SK-N-SH (cell line): ENCODE measurements at regions not wholly inside any gene's neighbourhood (a gene's known extent, or its start where the extent isn't known, plus 50 kb on each side); places are given as distances from the start of the nearest gene placed in this dataset.

ENCODE experiments used
- CTCF ChIA-PET: fragments of 300-600, 350-600 bp; formaldehyde crosslinking; extraction: SDS; loops from one replicate; lab custom pipeline; 2021; lab: Yijun Ruan, JAX
- POLR2A ChIA-PET: fragments of 350-600 bp; sonication (Branson Sonifier 250); formaldehyde crosslinking; extraction: SDS; loops from one replicate; lab custom pipeline; 2020; ENCODE audit warnings: antibody characterized with exemption, inconsistent platforms; lab: Yijun Ruan, JAX
- DNase-seq: peaks from one replicate; pipeline ENCODE4 v3.0.0; 2012
- H2AFZ ChIP-seq: fragments of 200-600 bp; sonication (generic); 2 replicates; pipeline ENCODE4 v1.8.1; 2016; ENCODE audit warnings: antibody characterized with exemption, mild to moderate bottlenecking, low read depth
- H3F3A ChIP-seq: fragments of 200-600 bp; sonication (generic); replicated peaks from 2 replicates; pipeline ENCODE3; 2016; ENCODE audit warnings: antibody characterized with exemption, mild to moderate bottlenecking; ENCODE audit not compliant: insufficient read depth
- H3K27ac ChIP-seq, 2 experiments: fragments of 200-500 bp in 1 of 2; fragments of 200-600 bp in 1 of 2; sonication (Bioruptor generic) in 1 of 2; sonication (generic), shearing (Covaris generic) in 1 of 2; 2 replicates each; pipeline versions ENCODE4 v1.5.1 to v1.6.1; 2014 to 2016; ENCODE audit warnings: low read depth in 2 of 2, inconsistent platforms in 1 of 2, low read length in 1 of 2, mild to moderate bottlenecking in 1 of 2, mixed read lengths in 1 of 2
- H3K27me3 ChIP-seq: fragments of 200-600 bp; sonication (generic), shearing (Covaris generic); 2 replicates; pipeline ENCODE4 v1.6.1; 2016; ENCODE audit warnings: mixed run types; ENCODE audit not compliant: insufficient read depth
- H3K36me3 ChIP-seq, 2 experiments: fragments of 200-500 bp in 1 of 2; fragments of 200-600 bp in 1 of 2; sonication (Bioruptor generic) in 1 of 2; sonication (generic) in 1 of 2; replicated peaks in 1 of 2; 2 replicates each; pipeline versions ENCODE3 to v1.5.1; 2014 to 2016; ENCODE audit warnings: low read length in 1 of 2, mild to moderate bottlenecking in 1 of 2; ENCODE audit not compliant: insufficient read depth in 2 of 2, control insufficient read depth in 1 of 2
- H3K4me1 ChIP-seq, 2 experiments: fragments of 200-500 bp in 1 of 2; fragments of 200-600 bp in 1 of 2; sonication (Bioruptor generic) in 1 of 2; sonication (generic), shearing (Covaris generic) in 1 of 2; 2 replicates each; pipeline versions ENCODE4 v1.5.1 to v1.6.1; 2014 to 2016; ENCODE audit warnings: low read depth in 1 of 2, low read length in 1 of 2, mixed run types in 1 of 2; ENCODE audit not compliant: insufficient read depth in 2 of 2, control insufficient read depth in 1 of 2
- H3K4me2 ChIP-seq: fragments of 200-600 bp; sonication (generic), shearing (Covaris generic); 2 replicates; pipeline ENCODE4 v1.6.1; 2017; ENCODE audit warnings: mixed run types
- H3K4me3 ChIP-seq, 2 experiments: fragments of 200-500 bp in 1 of 2; fragments of 200-600 bp in 1 of 2; sonication (Bioruptor generic) in 1 of 2; sonication (generic), shearing (Covaris generic) in 1 of 2; 2 replicates each; pipeline versions ENCODE4 v1.5.1 to v1.8.1; 2014 to 2016; ENCODE audit warnings: low read depth in 2 of 2, inconsistent platforms in 1 of 2, low read length in 1 of 2, mild to moderate bottlenecking in 1 of 2, mixed read lengths in 1 of 2, moderate library complexity in 1 of 2
- H3K79me2 ChIP-seq: fragments of 200-600 bp; sonication (generic); 2 replicates; pipeline ENCODE4 v1.8.1; 2017; ENCODE audit warnings: mild to moderate bottlenecking; ENCODE audit not compliant: insufficient read depth
- H3K9ac ChIP-seq: fragments of 200-600 bp; sonication (generic); 2 replicates; pipeline ENCODE4 v1.6.1; 2017; ENCODE audit warnings: mixed run types
- H3K9me2 ChIP-seq: fragments of 200-600 bp; sonication (generic); 2 replicates; pipeline ENCODE4 v1.6.1; 2017; ENCODE audit warnings: mixed run types
- H3K9me3 ChIP-seq: fragments of 200-600 bp; sonication (generic); 2 replicates; pipeline ENCODE4 v1.6.1; 2017; ENCODE audit warnings: mixed run types, mild to moderate bottlenecking, moderate library complexity
- H4K20me1 ChIP-seq: fragments of 200-600 bp; sonication (generic); 2 replicates; pipeline ENCODE4 v1.6.1; 2017; ENCODE audit warnings: mild to moderate bottlenecking, mixed run types; ENCODE audit not compliant: insufficient read depth
- CHD2 ChIP-seq: fragments of 150-350 bp; IDR thresholded peaks from 2 replicates; pipeline ENCODE4 v1.6.1; 2018; ENCODE audit warnings: low read length; ENCODE audit not compliant: partially characterized antibody
- ELF1 ChIP-seq: IDR thresholded peaks from 2 replicates; pipeline ENCODE4 v1.4.0; 2012
- EP300 ChIP-seq, 2 experiments: IDR thresholded peaks; 2 replicates each; pipeline versions ENCODE4 v1.4.0 to v1.6.1; 2012; ENCODE audit warnings: borderline replicate concordance in 1 of 2, low read depth in 1 of 2, low read length in 1 of 2
- FOSL2 ChIP-seq: IDR thresholded peaks from 2 replicates; pipeline ENCODE4 v1.4.0; 2012; ENCODE audit warnings: low read depth, mild to moderate bottlenecking, moderate library complexity, borderline replicate concordance
- FOXJ3 ChIP-seq: sonication (generic); formaldehyde crosslinking; IDR thresholded peaks from 2 replicates; pipeline ENCODE4 v1.5.1; 2020; ENCODE audit warnings: mild to moderate bottlenecking, missing genetic modification reagents
- FOXM1 ChIP-seq: IDR thresholded peaks from 2 replicates; pipeline ENCODE4 v1.4.0; 2012; ENCODE audit warnings: low read depth, mild to moderate bottlenecking
- GATA2 ChIP-seq: sonication (generic); formaldehyde crosslinking; IDR thresholded peaks from 2 replicates; pipeline ENCODE4 v1.5.0; 2020; ENCODE audit warnings: mild to moderate bottlenecking, missing genetic modification reagents
- MEF2A ChIP-seq: IDR thresholded peaks from 2 replicates; pipeline ENCODE4 v1.4.0; 2012; ENCODE audit warnings: low read depth, borderline replicate concordance
- NRF1 ChIP-seq: IDR thresholded peaks from 2 replicates; pipeline ENCODE4 v1.6.1; 2012; ENCODE audit warnings: low read depth, mild to moderate bottlenecking, low read length
- RCOR1 ChIP-seq: fragments of 150-350 bp; IDR thresholded peaks from 2 replicates; pipeline ENCODE4 v1.6.1; 2017; ENCODE audit warnings: antibody characterized with exemption, low read length
- RFX5 ChIP-seq: IDR thresholded peaks from 2 replicates; pipeline ENCODE4 v1.6.1; 2012; ENCODE audit warnings: mild to moderate bottlenecking, improper control_type of control experiment, low read length
- TAF1 ChIP-seq: IDR thresholded peaks from 2 replicates; pipeline ENCODE4 v1.6.1; 2012; ENCODE audit warnings: low read depth, mild to moderate bottlenecking, low read length, moderate library complexity, borderline replicate concordance
- WGBS: methylation state at CpG from one replicate; pipeline ENCODE4 v1.1.6; 2017; ENCODE audit warnings: low lambda C conversion rate; 5-methylcytosine and 5-hydroxymethylcytosine counted together
- TF ChIP-seq, protein P1 (sequence below): fragments of 150-350 bp; IDR thresholded peaks from 2 replicates; pipeline ENCODE4 v1.6.1; 2017; ENCODE audit warnings: antibody characterized with exemption, low read length, low read depth, borderline replicate concordance
- TF ChIP-seq, protein P2 (sequence below): fragments of 200-600 bp; sonication (generic); IDR thresholded peaks from 2 replicates; pipeline ENCODE4 v1.6.1; 2017; ENCODE audit warnings: antibody characterized with exemption, mild to moderate bottlenecking, moderate library complexity

DNA sequence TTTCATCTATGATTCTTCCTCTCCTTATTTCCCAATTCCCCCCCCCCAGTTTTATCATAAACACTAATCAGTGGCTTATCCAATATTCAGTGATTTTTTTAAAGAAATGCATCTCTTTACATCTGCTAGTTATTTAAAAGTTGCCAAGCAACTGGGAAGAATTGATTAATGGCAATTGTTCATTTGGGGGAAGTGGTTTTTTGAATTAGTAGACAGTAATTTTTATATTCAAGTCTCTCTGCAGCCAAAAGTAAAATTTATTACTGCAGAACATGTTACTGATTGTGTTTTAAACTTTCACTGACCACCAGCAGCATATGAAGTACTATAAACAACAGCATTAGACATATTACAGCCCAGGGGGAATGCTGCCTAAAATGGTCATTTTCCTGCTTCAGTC, 308.8 kb upstream of the NREP start:
- Histone ChIP-seq H3K4me2 (no peak overlapping the region), H3K79me2 (no peaks in the 10 kb centered on the region), H3K27me3 (no peaks in the 10 kb centered on the region), H3K4me1 (peaks cover 0 to 32% of the 10 kb centered on the region in 2 experiments; a peak in 2 of 4 replicates), H3K9me2 (no peaks in the 10 kb centered on the region), H3F3A (no peaks in the 10 kb centered on the region), H3K36me3 (no peaks in the 10 kb centered on the region), H4K20me1 (no peaks in the 10 kb centered on the region), H3K27ac (peak overlapping the region in 1 of 2 experiments; percentile 90; a peak in 2 of 4 replicates), H2AFZ (no peak overlapping the region), H3K9ac (no peak overlapping the region), H3K9me3 (no peaks in the 10 kb centered on the region), H3K4me3 (no peak overlapping the region)
- CTCF ChIA-PET = no interaction called here
- TF ChIP-seq FOXJ3 (no peak), EP300 (IDR thresholded peaks at IDR 0.05; ENCODE audit: borderline replicate concordance in 1 of 2, low read depth in 1 of 2, low read length in 1 of 2) (peak in 1 of 2 experiments; percentile 73; a peak in 2 of 4 replicates), CHD2 (no peak)
- TF ChIP-seq, protein P1, sequence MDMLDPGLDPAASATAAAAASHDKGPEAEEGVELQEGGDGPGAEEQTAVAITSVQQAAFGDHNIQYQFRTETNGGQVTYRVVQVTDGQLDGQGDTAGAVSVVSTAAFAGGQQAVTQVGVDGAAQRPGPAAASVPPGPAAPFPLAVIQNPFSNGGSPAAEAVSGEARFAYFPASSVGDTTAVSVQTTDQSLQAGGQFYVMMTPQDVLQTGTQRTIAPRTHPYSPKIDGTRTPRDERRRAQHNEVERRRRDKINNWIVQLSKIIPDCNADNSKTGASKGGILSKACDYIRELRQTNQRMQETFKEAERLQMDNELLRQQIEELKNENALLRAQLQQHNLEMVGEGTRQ = no peak
- POLR2A ChIA-PET = no interaction called here
- no peak for DNase-seq

DNA sequence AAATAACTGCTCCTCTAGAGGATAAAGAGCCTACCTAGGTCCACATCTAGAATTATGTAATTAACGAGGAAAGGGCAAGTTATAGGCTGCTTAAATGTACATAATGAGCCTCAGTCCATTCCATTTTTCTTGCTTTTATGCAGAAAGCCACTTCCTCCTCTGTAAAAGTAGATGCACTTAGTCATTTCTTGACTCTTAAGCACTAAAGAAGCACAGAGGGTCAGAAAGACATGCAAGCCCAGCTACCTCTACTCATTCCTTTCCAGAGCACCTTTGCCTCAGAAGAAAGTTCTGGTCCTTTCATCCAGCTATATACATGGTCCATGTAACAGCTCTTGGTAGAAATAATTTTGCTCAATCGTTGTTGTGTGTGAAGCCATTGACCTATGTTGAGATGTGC, 308.0 kb upstream of the NREP start:
- Histone ChIP-seq H3K27ac (peak overlapping the region in 1 of 2 experiments; percentile 90; a peak in 2 of 4 replicates), H2AFZ (no peak overlapping the region), H3K9me3 (no peaks in the 10 kb centered on the region), H4K20me1 (no peaks in the 10 kb centered on the region), H3F3A (no peaks in the 10 kb centered on the region), H3K4me1 (peaks cover 0 to 28% of the 10 kb centered on the region in 2 experiments; a peak in 2 of 4 replicates), H3K9ac (no peak overlapping the region), H3K36me3 (no peaks in the 10 kb centered on the region), H3K4me3 (no peak overlapping the region), H3K27me3 (no peaks in the 10 kb centered on the region), H3K79me2 (no peaks in the 10 kb centered on the region), H3K9me2 (no peaks in the 10 kb centered on the region), H3K4me2 (no peak overlapping the region)
- ChIA-PET POLR2A (no interaction called here), CTCF (interaction anchor here (0.6 kb wide), 1 partner anchor 1409 kb away, joined by 3 read pairs; no protein-coding TSS in a partner anchor)
- 55% methylated on average over 2 of the region's 2 CpGs for WGBS
- no peak for DNase-seq
- no peak for TF ChIP-seq GATA2 (CRISPR knock-in tag)
- no peak for TF ChIP-seq FOXM1
- TF ChIP-seq RFX5 = no peak
- no peak for TF ChIP-seq RCOR1
- TF ChIP-seq, protein P2, sequence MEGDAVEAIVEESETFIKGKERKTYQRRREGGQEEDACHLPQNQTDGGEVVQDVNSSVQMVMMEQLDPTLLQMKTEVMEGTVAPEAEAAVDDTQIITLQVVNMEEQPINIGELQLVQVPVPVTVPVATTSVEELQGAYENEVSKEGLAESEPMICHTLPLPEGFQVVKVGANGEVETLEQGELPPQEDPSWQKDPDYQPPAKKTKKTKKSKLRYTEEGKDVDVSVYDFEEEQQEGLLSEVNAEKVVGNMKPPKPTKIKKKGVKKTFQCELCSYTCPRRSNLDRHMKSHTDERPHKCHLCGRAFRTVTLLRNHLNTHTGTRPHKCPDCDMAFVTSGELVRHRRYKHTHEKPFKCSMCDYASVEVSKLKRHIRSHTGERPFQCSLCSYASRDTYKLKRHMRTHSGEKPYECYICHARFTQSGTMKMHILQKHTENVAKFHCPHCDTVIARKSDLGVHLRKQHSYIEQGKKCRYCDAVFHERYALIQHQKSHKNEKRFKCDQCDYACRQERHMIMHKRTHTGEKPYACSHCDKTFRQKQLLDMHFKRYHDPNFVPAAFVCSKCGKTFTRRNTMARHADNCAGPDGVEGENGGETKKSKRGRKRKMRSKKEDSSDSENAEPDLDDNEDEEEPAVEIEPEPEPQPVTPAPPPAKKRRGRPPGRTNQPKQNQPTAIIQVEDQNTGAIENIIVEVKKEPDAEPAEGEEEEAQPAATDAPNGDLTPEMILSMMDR = no peak
- no peak for TF ChIP-seq MEF2A
- no peak for TF ChIP-seq NRF1
- TF ChIP-seq FOSL2 = no peak
- no peak for TF ChIP-seq ELF1
- TF ChIP-seq TAF1 = no peak
